AG09309 (cell line): ENCODE measurements at regions not wholly inside any gene's neighbourhood (a gene's known extent, or its start where the extent isn't known, plus 50 kb on each side); places are given as distances from the start of the nearest gene placed in this dataset.

Experiments used
- DNase-seq: peaks from one replicate; pipeline ENCODE4 v3.0.0-alpha.2; 2010; ENCODE audit warnings: low read depth
- H3K4me3 ChIP-seq: 2 replicates; pipeline ENCODE4 v1.5.1; 2011; ENCODE audit warnings: mild to moderate bottlenecking, low read depth, low read length, moderate library complexity; ENCODE audit not compliant: control insufficient read depth
- CTCF ChIP-seq: IDR thresholded peaks from 2 replicates; pipeline ENCODE4 v1.5.1; 2011; ENCODE audit warnings: mild to moderate bottlenecking, low read depth, low read length, inconsistent platforms; ENCODE audit not compliant: insufficient read depth, control insufficient read depth; ENCODE audit errors: missing control alignments

- no peak for TF ChIP-seq CTCF
- DNase-seq: no peak
- H3K4me3 ChIP-seq: no peak overlapping the region
Measured at GRCh38 chr5:143721925-143722324, 90.0 kb upstream of the HMHB1 start.

GRCh38 chr5:143720689-143721088 lies 91.3 kb upstream of the HMHB1 start:
- TF ChIP-seq CTCF: no peak
- H3K4me3 ChIP-seq: no peak overlapping the region
- DNase-seq: no peak

- DNase-seq: peak; percentile 82
- TF ChIP-seq CTCF: no peak
- no peak overlapping the region for H3K4me3 ChIP-seq
Measured at GRCh38 chr5:143717400-143717799, 94.6 kb upstream of the HMHB1 start.

- no peak for TF ChIP-seq CTCF
- H3K4me3 ChIP-seq: no peak overlapping the region
- DNase-seq: no peak
Measured at GRCh38 chr5:143716881-143717280, 95.1 kb upstream of the HMHB1 start.

- DNase-seq: no peak
- TF ChIP-seq CTCF: no peak
- no peak overlapping the region for H3K4me3 ChIP-seq
Measured at GRCh38 chr5:143715616-143716015, 96.3 kb upstream of the HMHB1 start.

- no peak overlapping the region for H3K4me3 ChIP-seq
- no peak for DNase-seq
- no peak for TF ChIP-seq CTCF
Measured at GRCh38 chr5:143714629-143715028, 97.3 kb upstream of the HMHB1 start.
